NCI-H748 treated with DMSO at 0.1 percent for 48 hours (cell line): ENCODE measurements at regions not wholly inside any gene's neighbourhood (a gene's known extent, or its start where the extent isn't known, plus 50 kb on each side); places are given as distances from the start of the nearest gene placed in this dataset.

ENCODE experiments used
- DNase-seq: peaks from one replicate; lab custom pipeline; 2025; lab: John Stamatoyannopoulos, UW

DNA sequence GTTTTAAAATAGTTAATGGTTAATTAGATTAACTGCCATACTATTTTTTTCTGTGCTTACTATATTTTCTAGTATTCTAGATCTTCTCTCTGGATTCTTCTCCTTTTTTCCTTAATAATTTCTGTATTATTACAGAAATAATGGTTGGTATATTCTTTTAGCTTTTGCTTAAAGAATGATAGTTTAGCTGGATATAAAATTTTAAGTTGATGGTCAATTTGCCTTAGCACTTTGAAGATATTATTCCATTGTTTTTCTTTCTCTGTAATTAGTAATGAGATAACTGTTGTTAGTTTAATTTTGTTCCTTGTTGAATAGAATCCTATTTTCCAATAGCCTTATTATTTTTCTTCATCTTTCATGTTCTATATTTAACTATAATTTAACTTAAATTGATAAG, 99.9 kb upstream of the NCAM1 start:
- no peak for DNase-seq

DNA sequence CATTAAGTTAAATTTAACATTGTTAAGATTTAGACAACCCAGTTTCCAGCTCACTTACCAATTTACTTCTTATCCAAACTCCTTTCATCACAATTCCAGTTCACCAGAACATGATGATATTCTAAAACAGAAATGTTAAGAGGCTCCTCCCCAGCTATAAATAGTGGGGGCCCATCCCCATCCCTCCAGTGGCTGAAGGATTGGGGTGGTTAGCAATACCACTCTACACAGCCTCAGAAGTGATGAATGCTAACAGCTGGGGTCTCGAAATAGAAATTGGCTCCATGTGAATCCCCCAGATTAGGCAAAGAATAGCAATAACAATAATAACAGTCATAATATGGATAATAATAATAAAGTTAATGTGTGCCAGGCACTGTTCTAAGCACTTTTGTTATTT, 97.9 kb upstream of the NCAM1 start:
- DNase-seq, result no peak

DNA sequence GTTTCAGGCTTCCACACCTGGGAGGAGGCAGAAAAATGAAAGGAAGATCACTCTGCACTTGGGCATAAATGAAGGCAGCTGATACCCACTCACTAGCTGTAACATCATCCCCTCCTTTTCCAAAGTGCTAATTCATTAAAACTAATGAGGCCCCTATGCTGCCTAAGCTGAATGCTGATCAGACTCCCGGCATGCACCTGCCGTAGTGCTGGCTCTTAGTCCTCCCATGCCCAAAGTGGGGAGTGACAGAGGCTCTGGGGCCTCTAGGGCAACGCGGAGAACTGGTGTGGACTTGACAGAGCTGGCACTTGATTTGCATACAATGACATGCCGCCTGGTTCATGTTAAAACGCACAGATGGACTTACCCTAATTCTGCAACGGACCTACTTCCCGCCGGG, 96.5 kb upstream of the NCAM1 start:
- no peak for DNase-seq

DNA sequence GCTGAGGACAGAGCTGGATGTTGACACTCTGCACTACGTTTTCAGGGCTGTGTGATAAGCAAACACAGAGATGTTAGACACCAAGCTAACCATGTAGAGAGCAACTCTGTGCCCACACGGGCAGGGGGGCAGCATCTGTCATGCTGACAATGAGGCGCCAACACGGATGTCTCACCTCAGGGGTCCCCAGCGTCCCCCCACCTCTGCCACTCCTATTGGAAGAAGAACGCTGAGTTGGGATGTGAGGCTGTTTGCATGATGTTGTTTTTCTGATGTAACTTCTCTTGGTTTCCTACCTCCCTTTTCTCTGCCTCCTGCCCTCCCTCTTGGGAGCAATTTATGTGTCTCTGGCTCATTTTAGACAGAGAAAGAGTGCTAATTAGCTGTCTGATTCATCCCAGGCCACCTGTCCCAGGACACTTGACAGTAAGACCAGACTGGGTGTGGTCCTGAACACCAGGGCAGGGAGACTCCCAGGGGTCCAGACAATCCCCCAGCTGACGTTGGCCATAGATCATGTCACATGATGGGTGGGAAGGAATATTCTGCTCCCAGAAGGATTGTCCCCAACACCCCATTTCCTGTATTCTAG, 89.2 kb upstream of the NCAM1 start:
- no peak for DNase-seq

DNA sequence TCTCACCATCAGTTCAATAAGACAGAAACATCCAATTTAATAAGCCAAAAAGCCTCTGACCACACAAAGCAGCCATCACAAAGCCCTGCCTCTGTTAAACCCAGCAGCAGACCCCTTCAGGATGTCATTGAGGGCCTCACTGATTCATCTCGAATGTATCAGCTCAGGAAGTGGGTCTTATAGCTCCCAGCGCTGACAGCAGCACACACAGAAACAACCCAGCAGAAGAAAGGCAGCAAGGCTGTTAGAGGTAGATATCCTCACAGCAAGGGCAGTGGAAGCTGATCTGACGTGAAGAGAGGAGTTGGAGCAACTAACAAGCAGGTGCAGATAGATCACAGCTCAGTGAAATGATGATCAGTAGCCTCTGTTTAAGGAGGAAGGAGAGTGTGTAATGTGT, 86.2 kb upstream of the NCAM1 start:
- DNase-seq, result no peak

DNA sequence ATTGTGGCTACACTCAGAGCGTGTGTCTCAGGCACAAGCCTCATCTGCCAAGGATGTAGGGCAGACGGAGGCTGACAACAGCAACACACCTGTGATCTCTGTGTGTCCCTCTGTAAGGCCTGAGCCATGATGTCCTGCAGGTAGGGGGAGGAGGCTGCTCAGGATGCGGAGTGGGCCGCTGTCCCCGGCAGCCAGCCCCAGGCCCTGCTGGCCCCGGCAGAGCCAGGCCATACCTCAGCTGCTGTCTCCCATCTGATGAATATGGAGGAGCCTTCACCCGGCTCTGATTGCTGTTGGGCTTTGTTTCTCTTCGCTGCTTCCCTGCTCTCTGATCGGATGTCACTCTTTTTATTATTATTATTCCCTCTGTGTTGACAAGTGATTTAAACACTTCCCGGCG, 83.6 kb upstream of the NCAM1 start:
- DNase-seq, result peak; percentile 37

DNA sequence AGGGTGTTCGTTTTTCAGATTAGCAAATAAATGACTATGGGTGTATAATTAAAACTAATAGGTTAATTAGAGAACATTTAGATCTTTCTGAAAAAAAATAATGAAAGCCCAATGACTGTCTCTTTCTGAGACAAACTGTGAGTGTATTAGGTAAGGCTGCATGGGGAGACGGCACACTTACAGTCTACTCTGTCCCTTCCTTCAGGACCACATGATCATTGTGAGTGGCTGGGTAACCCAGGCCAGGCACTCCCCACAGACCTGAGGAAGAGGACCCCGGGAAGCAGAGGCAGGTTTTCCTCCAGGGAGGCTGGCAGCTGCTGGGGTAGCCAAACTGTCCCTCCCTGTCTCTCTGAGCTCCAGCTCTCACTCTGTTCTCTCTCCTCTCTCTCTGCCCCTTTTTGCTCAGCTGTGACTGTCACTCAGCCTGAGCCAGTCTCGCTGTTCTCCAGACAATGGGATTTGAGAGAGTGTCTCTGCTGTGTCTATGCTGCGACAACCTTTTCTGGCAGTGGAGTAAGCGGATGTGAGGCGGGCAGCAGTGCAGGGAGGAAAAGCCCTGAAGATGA, 83.1 kb upstream of the NCAM1 start:
- DNase-seq, result no peak

DNA sequence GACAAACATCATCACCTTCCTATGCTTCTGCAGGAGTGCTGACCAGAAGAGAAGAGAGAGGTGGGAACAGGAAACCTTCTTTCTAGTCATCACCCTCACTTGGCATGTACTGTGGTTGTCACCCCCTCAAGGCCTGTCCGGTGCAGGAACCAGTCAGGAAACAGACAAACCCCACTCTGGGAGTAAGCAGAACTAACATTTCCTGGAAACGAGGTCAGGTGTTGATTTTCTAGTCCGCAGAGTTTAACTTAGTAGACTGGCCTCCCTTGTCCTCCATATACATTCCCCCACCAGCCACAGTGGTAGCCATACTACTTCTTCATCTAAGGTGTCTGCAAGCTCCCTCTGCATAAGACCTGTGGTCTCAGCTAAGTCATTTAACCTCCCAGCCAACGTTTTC, 80.7 kb upstream of the NCAM1 start:
- no peak for DNase-seq

DNA sequence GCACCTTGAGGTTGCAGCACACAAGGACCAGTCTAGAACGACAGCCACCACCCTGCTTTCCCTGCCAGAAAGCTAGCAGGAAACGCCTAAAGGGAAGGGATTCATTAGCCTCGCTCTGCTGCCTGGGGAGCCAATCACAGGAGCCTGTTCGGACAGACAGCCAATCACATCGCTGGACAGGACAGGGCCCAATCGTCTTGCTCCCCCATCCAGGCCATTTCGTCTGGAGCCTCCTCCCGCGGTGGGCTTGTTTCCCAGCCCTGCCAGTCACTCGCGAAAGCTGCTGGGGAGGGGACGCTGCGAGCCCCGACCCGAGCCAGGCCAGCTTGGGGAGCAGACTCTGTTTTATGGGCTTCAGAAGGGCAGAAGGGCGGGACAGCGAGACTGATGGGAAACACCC, 79.8 kb upstream of the NCAM1 start:
- DNase-seq, result peak; percentile 76

DNA sequence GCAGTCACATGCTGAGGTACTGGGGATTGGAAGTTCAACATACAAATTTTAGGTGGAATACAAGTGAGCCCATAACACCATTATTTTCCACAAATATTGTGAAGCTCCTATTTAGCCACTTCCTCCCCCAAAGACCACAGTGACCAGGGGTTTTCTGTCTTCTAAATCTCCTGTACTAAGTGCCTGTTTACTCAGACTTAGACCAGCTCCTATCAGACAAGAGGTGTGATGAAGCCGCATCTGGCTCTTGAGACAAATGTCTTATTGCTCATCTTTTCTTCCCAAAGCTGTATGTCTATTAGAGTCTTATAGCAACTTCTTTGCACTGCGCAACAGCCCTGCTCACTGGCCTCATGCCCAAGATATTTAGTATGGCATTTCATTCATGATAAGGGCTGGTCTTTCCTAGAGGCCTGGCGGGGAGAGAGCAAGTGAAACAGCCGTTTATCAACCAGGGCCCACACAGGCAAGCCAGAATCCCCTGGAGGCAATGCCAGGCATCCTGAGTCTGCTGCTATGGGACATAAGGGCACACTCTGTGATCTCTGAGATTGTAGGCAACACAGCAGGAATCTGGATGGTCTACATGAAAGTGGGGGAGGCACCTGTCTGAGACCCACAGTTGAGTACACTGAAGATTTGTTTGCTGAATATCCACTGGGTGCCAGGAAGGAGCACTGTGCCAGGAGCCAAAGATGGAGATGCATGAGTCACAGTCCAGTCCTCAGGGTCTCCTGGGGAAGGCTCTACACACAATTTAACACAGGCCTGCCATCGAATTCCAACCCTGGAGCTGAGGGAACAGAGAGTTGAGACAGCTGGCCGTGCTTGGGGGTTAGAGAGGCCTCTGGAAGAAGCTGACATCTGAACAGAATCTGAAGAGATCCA, 78.5 kb upstream of the NCAM1 start:
- DNase-seq, result no peak

DNA sequence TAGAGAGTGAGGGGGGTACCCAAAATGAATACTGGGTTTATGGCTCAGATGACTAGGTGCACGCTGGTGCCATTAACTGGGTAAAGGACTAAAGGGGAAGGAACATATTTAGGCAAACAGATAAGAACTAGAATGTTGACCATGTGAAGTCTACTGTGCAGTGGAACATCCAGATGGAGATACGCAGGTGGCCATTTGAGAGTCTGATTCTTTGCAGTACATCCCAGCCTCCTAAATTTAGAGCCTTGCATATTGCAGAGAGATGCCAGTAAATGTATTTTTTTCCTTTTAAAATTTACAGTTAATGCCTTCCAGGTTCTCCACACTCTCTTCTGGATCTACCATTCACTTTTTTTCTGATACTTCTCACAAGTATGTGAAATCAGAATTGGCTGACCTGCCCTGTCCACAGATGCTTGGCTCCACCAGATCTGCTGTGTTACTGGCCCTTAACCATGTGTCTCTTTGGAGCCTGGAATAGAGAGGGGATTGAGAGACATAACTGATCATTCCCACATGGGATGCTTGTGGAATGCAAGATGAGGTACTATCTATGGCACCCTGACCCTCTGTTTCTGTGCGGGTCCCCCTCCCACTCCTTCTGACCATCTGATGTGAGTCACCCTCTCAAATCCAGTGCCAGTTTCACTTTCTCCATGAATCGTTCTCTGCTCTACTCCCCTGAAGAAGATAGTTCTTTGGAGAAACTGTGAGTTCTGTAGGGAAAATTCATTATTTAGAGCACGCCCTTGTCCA, 77.0 kb upstream of the NCAM1 start:
- DNase-seq, result no peak

DNA sequence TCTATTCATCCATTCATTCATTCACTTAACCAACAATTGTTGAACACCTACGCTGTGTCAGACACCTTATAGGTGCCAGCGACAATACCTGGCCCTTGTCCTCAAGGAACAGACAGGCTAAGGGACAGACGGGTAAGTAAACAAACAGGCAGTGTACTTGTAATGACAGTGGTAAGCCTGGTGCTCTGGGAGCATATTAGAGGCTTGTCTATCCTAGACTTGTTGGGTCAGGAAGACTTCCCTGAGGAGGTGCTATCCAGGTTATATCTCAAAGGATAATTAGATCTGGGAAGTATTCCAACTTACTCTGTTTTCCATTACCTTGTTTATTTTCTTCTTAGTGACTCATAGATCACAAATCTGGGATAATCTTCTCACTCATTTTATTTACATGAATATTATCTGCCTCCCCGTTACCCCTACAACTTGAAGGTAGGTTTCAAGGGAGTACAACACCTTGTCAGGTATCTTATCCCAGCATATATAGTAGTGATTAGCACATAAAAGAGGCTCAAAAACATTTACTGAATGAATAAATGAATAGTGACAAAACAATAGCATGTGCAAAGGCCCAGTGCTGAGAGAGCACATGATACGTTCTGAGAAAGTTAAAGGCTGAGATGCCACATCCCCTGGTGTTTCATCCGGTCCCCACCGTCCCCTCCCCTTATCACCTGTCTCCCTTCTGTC, 75.3 kb upstream of the NCAM1 start:
- DNase-seq, result no peak

DNA sequence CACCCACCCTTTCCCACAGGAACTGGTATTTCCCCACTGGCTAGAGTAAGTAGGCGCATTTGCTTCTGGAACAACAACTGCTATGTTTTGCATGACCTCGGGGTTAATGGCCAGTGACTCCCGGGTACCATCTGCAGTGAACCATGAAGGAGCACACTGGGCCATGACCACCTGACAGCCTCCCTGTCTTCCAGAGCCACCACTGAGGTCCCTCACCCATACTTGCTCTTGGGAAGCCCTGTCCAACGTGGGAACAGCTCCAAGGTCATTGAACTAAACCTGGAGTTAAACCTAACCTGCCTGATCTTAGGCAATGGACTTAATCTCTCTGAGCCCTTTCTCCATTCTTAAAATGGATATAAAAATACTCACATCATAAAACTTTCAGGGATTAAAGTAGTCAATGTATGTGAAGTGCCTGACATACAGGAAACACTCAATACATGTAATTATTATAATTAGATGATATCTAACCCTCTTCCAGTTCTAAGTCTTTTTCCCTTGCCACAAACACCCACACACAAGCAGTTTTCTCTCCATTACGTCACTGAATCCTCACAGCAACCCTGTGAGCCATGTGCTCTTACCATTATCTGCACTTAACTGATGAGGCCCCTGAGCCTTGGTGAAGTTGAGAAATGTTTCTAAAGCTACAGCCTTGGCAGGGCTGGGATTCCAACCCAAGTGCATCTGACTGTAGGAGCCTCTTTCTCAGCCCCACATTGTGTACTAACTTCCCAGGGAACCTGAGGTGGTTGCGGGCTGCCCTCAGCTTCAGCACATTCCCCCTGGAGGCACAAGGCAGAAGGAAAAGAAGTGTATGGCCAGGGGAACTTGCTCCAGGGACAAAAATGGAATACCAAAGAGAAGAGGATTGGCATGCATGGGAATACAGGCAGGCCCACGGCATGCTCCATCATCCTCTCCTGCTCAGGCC, 74.5 kb upstream of the NCAM1 start:
- no peak for DNase-seq

DNA sequence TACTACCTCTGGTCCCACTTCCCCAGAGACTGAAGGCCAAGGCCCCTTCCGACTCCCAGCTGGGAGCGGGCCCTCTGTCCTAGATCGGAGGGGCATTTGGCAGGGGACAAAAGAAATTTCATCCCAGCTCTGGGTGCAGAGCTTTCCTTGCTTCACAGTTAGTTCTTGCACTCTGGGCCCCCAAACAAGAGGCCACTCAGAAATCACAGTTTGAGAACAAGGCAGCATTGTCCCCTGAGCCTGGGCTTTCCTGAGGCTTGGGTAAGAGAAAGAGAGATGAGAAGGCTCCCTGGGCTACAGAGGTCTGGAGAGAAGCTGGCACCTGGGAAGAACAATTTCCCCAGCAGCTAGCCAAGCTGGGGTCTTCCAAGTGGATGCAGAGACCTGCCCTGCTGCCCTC, 71.8 kb upstream of the NCAM1 start:
- DNase-seq, result no peak

DNA sequence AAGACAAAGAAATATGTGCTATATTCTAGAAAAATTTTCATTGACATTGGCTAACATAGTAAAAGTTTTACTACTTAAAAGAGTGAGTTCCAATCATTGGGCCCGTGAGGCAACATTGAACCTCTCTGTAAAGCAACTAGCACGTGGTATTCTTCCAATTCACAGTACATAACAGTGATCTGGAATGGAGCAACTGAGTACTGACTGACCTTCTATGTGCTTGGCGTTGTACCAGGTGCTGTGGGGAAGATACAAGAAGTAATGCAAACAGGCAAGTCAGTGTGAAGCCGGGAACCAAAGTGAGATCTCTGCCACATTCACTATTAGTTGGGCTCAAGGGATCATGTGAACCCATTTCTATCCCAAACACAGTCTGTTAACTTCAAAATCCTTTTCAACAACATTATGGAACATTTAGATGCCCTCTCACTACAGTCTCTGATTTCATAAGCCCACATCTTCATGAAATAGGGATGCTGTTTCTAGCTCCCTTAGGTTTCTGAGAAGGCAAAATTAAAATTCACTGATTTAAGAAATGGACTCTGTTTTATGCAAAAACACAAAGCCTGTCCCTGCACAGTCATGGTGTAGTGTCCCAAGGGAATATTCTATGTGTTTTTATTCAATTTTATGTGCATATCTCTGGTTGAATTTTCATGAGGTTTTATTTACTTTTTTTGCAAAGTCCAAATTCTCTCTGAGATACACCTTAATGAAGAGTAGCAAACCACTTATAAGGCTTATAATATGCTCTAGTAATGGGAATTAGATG, 61.8 kb upstream of the NCAM1 start:
- DNase-seq, result no peak

DNA sequence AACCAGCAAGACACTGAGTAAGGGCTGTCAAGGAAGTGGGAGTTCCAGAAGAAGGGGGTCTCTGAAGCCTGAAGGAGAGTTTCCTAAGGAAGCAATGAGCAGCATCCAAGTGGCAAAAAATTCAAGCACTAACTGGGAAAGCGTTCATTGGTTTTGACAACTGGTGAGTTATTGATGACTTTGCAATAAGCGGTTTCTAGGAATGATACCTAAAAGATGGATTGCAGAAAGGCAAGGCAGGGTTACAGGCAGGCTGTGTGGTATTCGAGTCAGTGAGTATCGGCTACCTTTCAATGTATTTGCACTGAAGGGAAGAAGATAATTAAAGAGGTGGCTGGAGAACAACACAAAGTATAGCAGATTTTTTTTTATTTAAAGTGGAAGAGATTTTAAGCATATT, 59.3 kb upstream of the NCAM1 start:
- no peak for DNase-seq

DNA sequence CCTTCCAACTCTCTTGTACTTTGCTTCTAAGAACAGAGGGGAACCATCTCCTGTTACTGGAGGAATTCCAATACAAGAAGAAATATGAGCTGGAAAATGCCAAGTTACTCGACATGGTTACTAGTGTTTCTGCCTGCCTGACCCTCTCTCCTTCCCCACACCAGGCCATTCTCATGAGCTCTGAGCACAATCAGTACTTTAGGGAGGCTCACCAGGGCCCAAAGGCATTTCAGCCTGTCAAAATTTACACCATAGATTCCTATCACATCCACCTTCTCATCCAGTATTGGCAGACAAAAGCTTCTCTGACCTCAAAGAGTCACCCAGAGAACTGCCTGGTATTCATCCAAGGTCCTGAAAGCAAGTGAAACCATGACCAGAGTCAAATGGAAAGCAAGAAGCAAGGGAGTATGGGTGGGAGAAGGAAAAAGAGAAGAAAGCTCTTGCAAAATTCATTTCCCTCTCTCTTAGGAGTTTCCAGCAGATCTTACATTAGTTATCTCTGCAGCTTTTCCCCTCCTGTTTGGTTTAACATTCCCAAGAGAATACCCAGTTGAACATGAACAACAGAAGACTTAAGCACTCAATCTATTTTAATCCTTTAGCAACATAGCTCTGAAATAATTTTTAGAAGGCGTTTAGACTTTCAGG, 58.7 kb upstream of the NCAM1 start:
- no peak for DNase-seq

DNA sequence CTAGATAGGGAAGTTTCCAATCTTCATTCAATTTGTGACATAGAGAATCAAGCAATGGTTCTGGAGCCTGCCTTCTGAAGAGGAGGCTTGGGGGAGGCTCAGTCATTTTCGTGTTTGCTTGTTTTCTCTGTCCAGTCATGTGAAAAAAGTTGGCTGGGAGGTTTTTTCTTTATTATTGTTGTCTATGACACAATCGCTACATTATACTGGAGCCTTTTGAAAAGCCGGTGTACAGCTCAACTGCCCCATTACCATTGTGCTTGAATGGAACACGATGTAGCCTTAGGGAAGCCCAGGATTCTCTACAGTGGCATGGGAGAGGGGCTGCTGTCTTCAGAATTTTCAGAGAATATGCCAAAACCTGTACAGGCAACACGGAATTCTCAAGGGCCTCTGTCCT, 57.9 kb upstream of the NCAM1 start:
- DNase-seq, result no peak

DNA sequence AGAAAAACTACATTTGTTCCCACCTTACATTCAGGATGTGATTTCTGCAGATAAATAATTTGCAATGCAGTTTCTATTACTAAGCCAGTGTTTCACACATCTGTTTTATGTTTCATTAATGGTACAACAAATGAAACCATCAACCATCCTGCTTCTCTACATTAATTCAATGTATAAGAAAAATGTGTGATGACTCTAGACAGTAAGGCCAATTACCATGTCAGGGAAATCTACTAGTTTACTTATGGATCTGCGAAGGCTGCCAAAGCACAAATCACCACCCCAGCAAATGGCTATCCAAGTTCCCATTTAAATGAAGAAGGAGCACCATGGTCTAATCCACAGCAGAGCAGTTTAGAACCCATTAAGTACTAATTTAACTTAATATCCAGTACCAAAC, 50.1 kb upstream of the NCAM1 start:
- DNase-seq, result no peak
